Panc1 (cell line): ENCODE measurements at regions not wholly inside any gene's neighbourhood (a gene's known extent, or its start where the extent isn't known, plus 50 kb on each side); places are given as distances from the start of the nearest gene placed in this dataset.

Experiments used
- ATAC-seq: fragments of 200-7000 bp; cut with Tn5 transposase; 2 replicates; pipeline ENCODE4 v1.9.1; 2020; ENCODE audit warnings: mild to moderate bottlenecking, moderate library complexity
- BruUV-seq: library from RNA; stranded (reverse); fragments of 400-500 nt; replicated peaks from 2 replicates; lab custom pipeline; 2021; lab: Mats Ljungman, UMichigan
- CTCF ChIA-PET: fragments of 300-600 bp; sonication (Branson Sonifier 250); formaldehyde crosslinking; loops from one replicate; lab custom pipeline; 2022; ENCODE audit warnings: antibody characterized with exemption; lab: Charles Lee
- POLR2A ChIA-PET: fragments of 300-600 bp; sonication (Branson Sonifier 250); formaldehyde crosslinking; loops from one replicate; lab custom pipeline; 2022; ENCODE audit warnings: antibody characterized with exemption; lab: Charles Lee
- DNase-seq: peaks from one replicate; pipeline ENCODE4 v3.0.0-alpha.2; 2010; ENCODE audit warnings: low read depth, low spot score
- H3K27ac ChIP-seq: 2 replicates; pipeline ENCODE4 v1.5.1; 2011; ENCODE audit warnings: mild to moderate bottlenecking, low read length, inconsistent platforms
- H3K27me3 ChIP-seq: fragments of 200-500 bp; sonication (Bioruptor generic); 2 replicates; pipeline ENCODE4 v1.6.0; 2014; ENCODE audit warnings: low read length, inconsistent platforms; ENCODE audit not compliant: control insufficient read depth, insufficient read depth
- H3K36me3 ChIP-seq: fragments of 200-500 bp; sonication (Bioruptor generic); 2 replicates; pipeline ENCODE4 v1.5.1; 2014; ENCODE audit warnings: inconsistent platforms, mild to moderate bottlenecking, low read length, moderate library complexity; ENCODE audit not compliant: control insufficient read depth, insufficient read depth
- H3K4me1 ChIP-seq: 2 replicates; pipeline ENCODE4 v1.5.1; 2011; ENCODE audit warnings: inconsistent platforms, mild to moderate bottlenecking, low read length, moderate library complexity; ENCODE audit not compliant: control insufficient read depth, insufficient read depth
- H3K4me3 ChIP-seq, 2 experiments: 2 replicates each; pipeline ENCODE4 v1.5.1; 2011 to 2012; ENCODE audit warnings: low read depth in 2 of 2, low read length in 2 of 2, mild to moderate bottlenecking in 2 of 2, inconsistent platforms in 1 of 2, moderate library complexity in 1 of 2
- H3K9me3 ChIP-seq: fragments of 200-500 bp; sonication (Bioruptor generic); 2 replicates; pipeline ENCODE4 v1.5.1; 2014; ENCODE audit warnings: low read depth, mild to moderate bottlenecking, inconsistent platforms, low read length, moderate library complexity; ENCODE audit not compliant: control insufficient read depth, insufficient read depth
- POLR2AphosphoS5 ChIP-seq: IDR thresholded peaks from 2 replicates; pipeline ENCODE4 v1.6.1; 2012; ENCODE audit warnings: mild to moderate bottlenecking, low read depth, low read length, moderate library complexity
- REST ChIP-seq, 2 experiments: IDR thresholded peaks; 2 replicates each; pipeline ENCODE4 v1.6.1; 2011 to 2012; ENCODE audit warnings: low read depth in 2 of 2, control low read depth in 1 of 2, low read length in 1 of 2, mild to moderate bottlenecking in 1 of 2, moderate library complexity in 1 of 2; ENCODE audit not compliant: insufficient read depth in 1 of 2
- SIN3A ChIP-seq: IDR thresholded peaks from 2 replicates; pipeline ENCODE4 v1.6.1; 2012; ENCODE audit warnings: low read depth, mild to moderate bottlenecking, low read length, moderate library complexity, borderline replicate concordance; ENCODE audit not compliant: insufficient read depth
- TCF7L2 ChIP-seq: IDR thresholded peaks from 2 replicates; pipeline ENCODE4 v1.6.1; 2011; ENCODE audit warnings: mild to moderate bottlenecking, low read depth, low read length, inconsistent platforms
- in situ Hi-C: cut with HindIII; loops from 2 replicates; pipeline ENCODE4 v1.10.0; 2016; ENCODE audit warnings: low sequenced_read_pairs, low pct_unique_long_range_greater_than_20kb
- intact Hi-C: fragments of 100-400 bp; cut with micrococcal nuclease; formaldehyde crosslinking; loops from one replicate; pipeline ENCODE4 v1.10.0; 2022; ENCODE audit not compliant: unreplicated experiment
- TF ChIP-seq, protein P1 (sequence below): fragments of 450-650 bp; IDR thresholded peaks from 2 replicates; pipeline ENCODE4 v1.5.1; 2017; ENCODE audit warnings: mild to moderate bottlenecking

- intact Hi-C loops: no loop called here
- ChIA-PET CTCF (no interaction called here), POLR2A (no interaction called here)
- Histone ChIP-seq H3K36me3 (no peaks in the 10 kb centered on the region), H3K27ac (no peak overlapping the region), H3K9me3 (no peaks in the 10 kb centered on the region), H3K4me1 (no peaks in the 10 kb centered on the region), H3K27me3 (no peaks in the 10 kb centered on the region), H3K4me3 (no peak overlapping the region)
- in situ Hi-C loops: no loop called here
- ATAC-seq (no peak), DNase-seq (no peak)
- no peak for TF ChIP-seq TCF7L2
- no peak for TF ChIP-seq REST (IDR thresholded peaks at IDR 0.05; ENCODE audit: insufficient read depth in 1 of 2, low read depth in 2 of 2, low read length in 1 of 2)
- no peak for TF ChIP-seq POLR2AphosphoS5
- no peak for TF ChIP-seq SIN3A
- TF ChIP-seq, protein P1, sequence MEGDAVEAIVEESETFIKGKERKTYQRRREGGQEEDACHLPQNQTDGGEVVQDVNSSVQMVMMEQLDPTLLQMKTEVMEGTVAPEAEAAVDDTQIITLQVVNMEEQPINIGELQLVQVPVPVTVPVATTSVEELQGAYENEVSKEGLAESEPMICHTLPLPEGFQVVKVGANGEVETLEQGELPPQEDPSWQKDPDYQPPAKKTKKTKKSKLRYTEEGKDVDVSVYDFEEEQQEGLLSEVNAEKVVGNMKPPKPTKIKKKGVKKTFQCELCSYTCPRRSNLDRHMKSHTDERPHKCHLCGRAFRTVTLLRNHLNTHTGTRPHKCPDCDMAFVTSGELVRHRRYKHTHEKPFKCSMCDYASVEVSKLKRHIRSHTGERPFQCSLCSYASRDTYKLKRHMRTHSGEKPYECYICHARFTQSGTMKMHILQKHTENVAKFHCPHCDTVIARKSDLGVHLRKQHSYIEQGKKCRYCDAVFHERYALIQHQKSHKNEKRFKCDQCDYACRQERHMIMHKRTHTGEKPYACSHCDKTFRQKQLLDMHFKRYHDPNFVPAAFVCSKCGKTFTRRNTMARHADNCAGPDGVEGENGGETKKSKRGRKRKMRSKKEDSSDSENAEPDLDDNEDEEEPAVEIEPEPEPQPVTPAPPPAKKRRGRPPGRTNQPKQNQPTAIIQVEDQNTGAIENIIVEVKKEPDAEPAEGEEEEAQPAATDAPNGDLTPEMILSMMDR: no peak
- no TSS peak for BruUV-seq
These were observed 361.8 kb upstream of the MGMT start for GRCh38 chr10:129105266-129105665.

- ATAC-seq (no peak), DNase-seq (no peak)
- no peak for TF ChIP-seq SIN3A
- no peak for TF ChIP-seq POLR2AphosphoS5
- no peak for TF ChIP-seq TCF7L2
- TF ChIP-seq, protein P1: no peak
- TF ChIP-seq REST (IDR thresholded peaks at IDR 0.05; ENCODE audit: insufficient read depth in 1 of 2, low read depth in 2 of 2, low read length in 1 of 2): no peak
- CTCF ChIA-PET: no interaction called here
- intact Hi-C loops: no loop called here
- Histone ChIP-seq H3K36me3 (no peaks in the 10 kb centered on the region), H3K9me3 (no peaks in the 10 kb centered on the region), H3K27ac (no peak overlapping the region), H3K4me1 (no peaks in the 10 kb centered on the region), H3K4me3 (no peak overlapping the region), H3K27me3 (no peaks in the 10 kb centered on the region)
- BruUV-seq: no TSS peak
- in situ Hi-C loops: no loop called here
- POLR2A ChIA-PET: no interaction called here
These were observed 360.7 kb upstream of the MGMT start for GRCh38 chr10:129106314-129106713.
